H1 (cell line): ENCODE measurements at regions not wholly inside any gene's neighbourhood (a gene's known extent, or its start where the extent isn't known, plus 50 kb on each side); places are given as distances from the start of the nearest gene placed in this dataset.

Source experiments
- CTCF ChIA-PET: fragments of 300-600 bp; sonication (Branson Sonifier 250); formaldehyde crosslinking; loops from one replicate; lab custom pipeline; 2021; ENCODE audit not compliant: partially characterized antibody; lab: Charles Lee
- POLR2A ChIA-PET: fragments of 300-600 bp; sonication (Branson Sonifier 250); formaldehyde crosslinking; loops from one replicate; lab custom pipeline; 2021; ENCODE audit warnings: inconsistent platforms; ENCODE audit not compliant: partially characterized antibody; lab: Charles Lee
- DNase-seq, 2 experiments: peaks; one replicate each; pipeline versions ENCODE4 v3.0.0 to v3.0.0-alpha.2; 2010 to 2022; ENCODE audit warnings: low spot score in 2 of 2, low read depth in 1 of 2, mixed read lengths in 1 of 2
- FAIRE-seq: peaks from 2 replicates; lab custom pipeline; 2011; peaks lifted over from hg19 to GRCh38; lab: Jason Lieb, UNC
- H2AFZ ChIP-seq: 2 replicates; pipeline ENCODE4 v1.8.1; 2012; ENCODE audit warnings: low read length, inconsistent platforms
- H2AK5ac ChIP-seq: 2 replicates; pipeline ENCODE4 v1.6.1; 2013; ENCODE audit warnings: low read depth, low read length
- H2BK120ac ChIP-seq: replicated peaks from 2 replicates; pipeline ENCODE3; 2013; ENCODE audit warnings: low read depth, low read length, inconsistent platforms
- H2BK12ac ChIP-seq: 2 replicates; pipeline ENCODE4 v1.6.1; 2013; ENCODE audit warnings: low read depth, low read length
- H2BK15ac ChIP-seq: 2 replicates; pipeline ENCODE4 v1.6.1; 2013; ENCODE audit warnings: low read length
- H2BK20ac ChIP-seq: 2 replicates; pipeline ENCODE4 v1.6.1; 2013; ENCODE audit warnings: low read length
- H2BK5ac ChIP-seq: 2 replicates; pipeline ENCODE4 v1.6.1; 2013; ENCODE audit warnings: low read depth, low read length
- H3K14ac ChIP-seq: 2 replicates; pipeline ENCODE4 v1.6.1; 2013; ENCODE audit warnings: inconsistent platforms; ENCODE audit not compliant: insufficient read length
- H3K18ac ChIP-seq: 2 replicates; pipeline ENCODE4 v1.6.1; 2013; ENCODE audit warnings: low read length; ENCODE audit errors: extremely low read depth
- H3K23ac ChIP-seq: 2 replicates; pipeline ENCODE4 v1.6.1; 2013; ENCODE audit warnings: inconsistent platforms; ENCODE audit not compliant: insufficient read length
- H3K23me2 ChIP-seq: 2 replicates; pipeline ENCODE4 v1.6.1; 2013; ENCODE audit warnings: low read depth, low read length
- H3K27ac ChIP-seq: 2 replicates; pipeline ENCODE4 v1.6.1; 2011; ENCODE audit warnings: low read depth, low read length, inconsistent platforms
- H3K27me3 ChIP-seq, 4 experiments: replicated peaks in 1 of 4; 1 replicate in 1 of 4; 2 replicates in 3 of 4; pipeline versions ENCODE4 v1.6.1 to v1.8.1; 2011 to 2013; ENCODE audit warnings: low read length in 3 of 4, mild to moderate bottlenecking in 3 of 4, inconsistent platforms in 2 of 4, mixed read lengths in 2 of 4, moderate library complexity in 1 of 4; ENCODE audit not compliant: control insufficient read depth in 3 of 4, insufficient read depth in 3 of 4; ENCODE audit errors: extremely low read depth in 1 of 4
- H3K36me3 ChIP-seq, 4 experiments: 2 replicates each; pipeline versions ENCODE4 v1.6.1 to v1.8.1; 2011 to 2013; ENCODE audit warnings: mild to moderate bottlenecking in 4 of 4, low read length in 3 of 4, moderate library complexity in 2 of 4, control low read depth in 1 of 4, inconsistent platforms in 1 of 4; ENCODE audit not compliant: insufficient read depth in 4 of 4, control insufficient read depth in 2 of 4
- H3K4ac ChIP-seq: replicated peaks from 2 replicates; pipeline ENCODE3; 2013; ENCODE audit warnings: low read length, low read depth, mixed read lengths, inconsistent platforms; ENCODE audit not compliant: insufficient read length
- H3K4me1 ChIP-seq, 4 experiments: replicated peaks in 1 of 4; 1 replicate in 1 of 4; 2 replicates in 3 of 4; pipeline versions ENCODE4 v1.6.1 to v1.8.1; 2011 to 2013; ENCODE audit warnings: low read length in 3 of 4, inconsistent platforms in 2 of 4, mixed read lengths in 1 of 4; ENCODE audit not compliant: insufficient read depth in 4 of 4, control insufficient read depth in 3 of 4
- H3K4me2 ChIP-seq, 2 experiments: 2 replicates each; pipeline versions ENCODE4 v1.6.1 to v1.8.1; 2011 to 2013; ENCODE audit warnings: low read depth in 2 of 2, low read length in 2 of 2, control low read depth in 1 of 2, inconsistent platforms in 1 of 2, mild to moderate bottlenecking in 1 of 2; ENCODE audit not compliant: insufficient read depth in 1 of 2
- H3K4me3 ChIP-seq, 4 experiments: fragments of 200-600, 300-600 bp in 1 of 4; sonication (generic), shearing (Covaris generic), sonication (Bioruptor Twin) in 1 of 4; 2 replicates each; pipeline versions ENCODE4 v1.5.1 to v1.8.1; 2011 to 2016; ENCODE audit warnings: low read length in 4 of 4, low read depth in 3 of 4, control low read depth in 2 of 4, inconsistent platforms in 2 of 4, mild to moderate bottlenecking in 2 of 4, mixed read lengths in 1 of 4, moderate library complexity in 1 of 4; ENCODE audit not compliant: insufficient read depth in 2 of 4; ENCODE audit errors: extremely low read depth in 1 of 4
- H3K56ac ChIP-seq: replicated peaks from 2 replicates; pipeline ENCODE3; 2013; ENCODE audit warnings: low read depth, mild to moderate bottlenecking, mixed read lengths, low read length, inconsistent platforms; ENCODE audit not compliant: insufficient read length
- H3K79me1 ChIP-seq: 2 replicates; pipeline ENCODE4 v1.6.1; 2013; ENCODE audit warnings: low read depth, low read length, control low read depth
- H3K79me2 ChIP-seq, 2 experiments: 2 replicates each; pipeline versions ENCODE4 v1.6.1 to v1.8.1; 2012 to 2013; ENCODE audit warnings: low read length in 2 of 2, mild to moderate bottlenecking in 2 of 2, inconsistent platforms in 1 of 2; ENCODE audit not compliant: insufficient read depth in 2 of 2, control insufficient read depth in 1 of 2
- H3K9ac ChIP-seq, 4 experiments: replicated peaks in 1 of 4; 1 replicate in 1 of 4; 2 replicates in 3 of 4; pipeline versions ENCODE4 v1.6.1 to v1.8.1; 2011 to 2013; ENCODE audit warnings: low read depth in 3 of 4, low read length in 3 of 4, control low read depth in 2 of 4, mild to moderate bottlenecking in 2 of 4, moderate library complexity in 2 of 4, inconsistent platforms in 1 of 4; ENCODE audit errors: extremely low read depth in 1 of 4
- H3K9me3 ChIP-seq, 2 experiments: 2 replicates each; pipeline versions ENCODE4 v1.6.1 to v1.8.1; 2012 to 2013; ENCODE audit warnings: mild to moderate bottlenecking in 2 of 2, moderate library complexity in 2 of 2, control low read depth in 1 of 2, inconsistent platforms in 1 of 2, low read depth in 1 of 2, low read length in 1 of 2, mixed read lengths in 1 of 2; ENCODE audit not compliant: insufficient read depth in 2 of 2
- H4K20me1 ChIP-seq, 2 experiments: replicated peaks in 1 of 2; 2 replicates each; pipeline versions ENCODE3 to v1.8.1; 2011 to 2013; ENCODE audit warnings: inconsistent platforms in 2 of 2, low read length in 2 of 2, mild to moderate bottlenecking in 1 of 2; ENCODE audit not compliant: insufficient read depth in 2 of 2, control insufficient read depth in 1 of 2
- H4K5ac ChIP-seq: 2 replicates; pipeline ENCODE4 v1.6.1; 2013; ENCODE audit warnings: low read length, low read depth, mixed read lengths, inconsistent platforms; ENCODE audit not compliant: insufficient read length
- H4K8ac ChIP-seq: 2 replicates; pipeline ENCODE4 v1.8.0; 2013; ENCODE audit warnings: mild to moderate bottlenecking, moderate library complexity, low read length, inconsistent platforms; ENCODE audit not compliant: insufficient read depth; ENCODE audit errors: extremely low read depth
- H4K91ac ChIP-seq: replicated peaks from 2 replicates; pipeline ENCODE3; 2013; ENCODE audit warnings: low read length, mixed read lengths, inconsistent platforms; ENCODE audit not compliant: insufficient read length
- BACH1 ChIP-seq: IDR thresholded peaks from 2 replicates; pipeline ENCODE4 v1.6.1; 2012; ENCODE audit warnings: low read length, improper control_type of control experiment
- HDAC6 ChIP-seq: IDR thresholded peaks from one replicate; pipeline ENCODE4 v1.7.1; 2012; ENCODE audit warnings: low read depth, mild to moderate bottlenecking, inconsistent platforms, low read length, moderate library complexity
- MAX ChIP-seq: IDR thresholded peaks from 2 replicates; pipeline ENCODE4 v1.6.1; 2012; ENCODE audit warnings: inconsistent platforms
- NANOG ChIP-seq: IDR thresholded peaks from 2 replicates; pipeline ENCODE4 v1.6.1; 2011; ENCODE audit warnings: low read length, low read depth, mild to moderate bottlenecking, inconsistent platforms; ENCODE audit not compliant: insufficient read depth, poor library complexity, severe bottlenecking
- RFX5 ChIP-seq: IDR thresholded peaks from 2 replicates; pipeline ENCODE4 v1.6.1; 2011; ENCODE audit warnings: low read depth, low read length, improper control_type of control experiment, borderline replicate concordance
- RXRA ChIP-seq: IDR thresholded peaks from 2 replicates; pipeline ENCODE4 v1.6.1; 2011; ENCODE audit warnings: low read depth, mild to moderate bottlenecking, low read length, moderate library complexity; ENCODE audit not compliant: insufficient read depth
- TEAD4 ChIP-seq: IDR thresholded peaks from 2 replicates; pipeline ENCODE4 v1.6.1; 2012; ENCODE audit warnings: low read depth, low read length, inconsistent platforms, mixed read lengths
- YY1 ChIP-seq: IDR thresholded peaks from 2 replicates; pipeline ENCODE4 v1.6.1; 2011; ENCODE audit warnings: low read depth, mild to moderate bottlenecking, low read length
- WGBS, 2 experiments: shearing (Covaris generic) in 1 of 2; methylation state at CpG; one replicate each; pipeline versions ENCODE4 v1.1.6 to v1.1.7; 2013 to 2015; ENCODE audit warnings: low lambda C conversion rate in 2 of 2, mixed read lengths in 2 of 2, inconsistent platforms in 1 of 2, low coverage in 1 of 2, missing lambda C conversion rate in 1 of 2; ENCODE audit not compliant: insufficient replicate concordance in 2 of 2, insufficient coverage in 1 of 2, insufficient read length in 1 of 2; ENCODE audit errors: extremely low coverage in 1 of 2, missing lambda C conversion rate in 1 of 2; 5-methylcytosine and 5-hydroxymethylcytosine counted together

GRCh38 chr9:25366906-25367305 lies 311.3 kb downstream of the TUSC1 start:
- H3K36me3 ChIP-seq = no peaks in the 10 kb centered on the region
- H4K5ac ChIP-seq = no peak overlapping the region
- no peaks in the 10 kb centered on the region for H3K79me1 ChIP-seq
- H3K23me2 ChIP-seq = no peaks in the 10 kb centered on the region
- POLR2A ChIA-PET = no interaction called here
- no peak overlapping the region for H3K14ac ChIP-seq
- no peak overlapping the region for H3K4me2 ChIP-seq
- H3K56ac ChIP-seq = no peak overlapping the region
- H2AK5ac ChIP-seq = no peak overlapping the region
- no peak for DNase-seq
- no peak overlapping the region for H2BK20ac ChIP-seq
- no peak overlapping the region for H2AFZ ChIP-seq
- CTCF ChIA-PET = no interaction called here
- no peak overlapping the region for H3K18ac ChIP-seq
- no peak for FAIRE-seq
- H3K27me3 ChIP-seq = no peaks in the 10 kb centered on the region
- H4K91ac ChIP-seq = no peak overlapping the region
- H3K79me2 ChIP-seq = no peaks in the 10 kb centered on the region
- no peak overlapping the region for H2BK15ac ChIP-seq
- no peaks in the 10 kb centered on the region for H3K9me3 ChIP-seq
- no peak overlapping the region for H3K27ac ChIP-seq
- no peak overlapping the region for H3K9ac ChIP-seq
- H2BK12ac ChIP-seq = no peak overlapping the region
- 91% methylated on average over 1 of the region's 1 CpG; no CpG with 5 or more reads in 1 of the 2 experiments for WGBS, 2 experiments
- H2BK5ac ChIP-seq = no peak overlapping the region
- H4K8ac ChIP-seq = no peak overlapping the region
- no peaks in the 10 kb centered on the region for H4K20me1 ChIP-seq
- no peak overlapping the region for H2BK120ac ChIP-seq
- no peak overlapping the region for H3K23ac ChIP-seq
- H3K4me3 ChIP-seq = no peak overlapping the region
- H3K4ac ChIP-seq = no peak overlapping the region
- H3K4me1 ChIP-seq = no peaks in the 10 kb centered on the region
- no peak for TF ChIP-seq YY1
- no peak for TF ChIP-seq MAX
- TF ChIP-seq BACH1 = no peak
- TF ChIP-seq NANOG = no peak
- TF ChIP-seq TEAD4 = no peak
- TF ChIP-seq RFX5 = no peak
- no peak for TF ChIP-seq RXRA
- TF ChIP-seq HDAC6 = no peak
